Muscle layer of colon (tissue), 2 donors: ENCODE measurements at regions not wholly inside any gene's neighbourhood (a gene's known extent, or its start where the extent isn't known, plus 50 kb on each side); places are given as distances from the start of the nearest gene placed in this dataset.

ENCODE experiments used
- H3K27ac ChIP-seq: one replicate; pipeline ENCODE4 v1.7.0; 2013; ENCODE audit warnings: low read depth, mild to moderate bottlenecking, low read length, moderate library complexity
- H3K27me3 ChIP-seq, 2 donors: one replicate each; pipeline ENCODE4 v1.7.0; 2013; ENCODE audit warnings: low read length in 2 of 2, mild to moderate bottlenecking in 2 of 2; ENCODE audit not compliant: insufficient read depth in 2 of 2, control insufficient read depth in 1 of 2
- H3K36me3 ChIP-seq: one replicate; pipeline ENCODE4 v1.7.0; 2013; ENCODE audit warnings: mild to moderate bottlenecking, low read length; ENCODE audit not compliant: insufficient read depth
- H3K4me1 ChIP-seq: one replicate; pipeline ENCODE4 v1.7.0; 2013; ENCODE audit warnings: mild to moderate bottlenecking, low read length; ENCODE audit not compliant: insufficient read depth
- H3K4me3 ChIP-seq, 2 donors: one replicate each; pipeline ENCODE4 v1.7.0; 2013; ENCODE audit warnings: low read length in 2 of 2, low read depth in 1 of 2, mild to moderate bottlenecking in 1 of 2, moderate library complexity in 1 of 2
- H3K9ac ChIP-seq: one replicate; pipeline ENCODE4 v1.7.0; 2013; ENCODE audit warnings: low read length
- H3K9me3 ChIP-seq: one replicate; pipeline ENCODE4 v1.7.0; 2013; ENCODE audit warnings: mild to moderate bottlenecking, low read length
- donor health status: abdominal sarcoma.
- donor health status: Adenocarcinoma of cecum.

GRCh38 chr12:89181271-89181920 lies 170.9 kb downstream of the DUSP6 start:
- H3K9me3 ChIP-seq, result no peaks in the 10 kb centered on the region
- peaks cover 10% of the 10 kb centered on the region for H3K4me1 ChIP-seq
- H3K36me3 ChIP-seq, result no peaks in the 10 kb centered on the region
- H3K27ac ChIP-seq, result no peak overlapping the region
- no peaks in the 10 kb centered on the region for H3K27me3 ChIP-seq
- no peak overlapping the region for H3K9ac ChIP-seq
- no peak overlapping the region for H3K4me3 ChIP-seq

- Histone ChIP-seq H3K9me3 (no peaks in the 10 kb centered on the region), H3K27me3 (no peaks in the 10 kb centered on the region), H3K9ac (no peak overlapping the region), H3K4me3 (no peak overlapping the region), H3K27ac (peak overlapping the region; percentile 34), H3K36me3 (no peaks in the 10 kb centered on the region), H3K4me1 (peaks cover 10% of the 10 kb centered on the region)
Measured at GRCh38 chr12:89180496-89180895, 171.8 kb downstream of the DUSP6 start.

DNA sequence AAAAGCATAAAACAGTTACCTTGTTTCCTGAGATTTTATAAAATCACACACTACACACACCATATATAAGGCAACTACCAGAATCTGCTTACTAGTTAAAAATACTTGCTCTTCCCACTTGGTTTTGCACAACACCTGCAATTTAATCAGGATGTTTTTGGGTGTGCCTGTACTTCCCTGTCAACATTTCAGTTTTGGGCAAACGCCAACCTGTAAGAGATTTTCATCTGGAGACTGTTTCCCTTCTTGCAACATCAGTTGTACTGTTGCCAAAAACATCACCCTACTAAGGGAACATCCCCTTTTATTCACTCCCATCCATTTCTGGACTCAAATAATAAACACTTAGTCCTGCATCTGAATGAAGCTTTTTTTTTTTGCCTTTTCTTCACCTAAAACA lies 172.3 kb downstream of the DUSP6 start:
- no peak overlapping the region for H3K27ac ChIP-seq
- no peaks in the 10 kb centered on the region for H3K27me3 ChIP-seq
- H3K4me1 ChIP-seq, result peaks cover 10% of the 10 kb centered on the region
- no peaks in the 10 kb centered on the region for H3K36me3 ChIP-seq
- no peaks in the 10 kb centered on the region for H3K9me3 ChIP-seq
- no peak overlapping the region for H3K9ac ChIP-seq
- no peak overlapping the region for H3K4me3 ChIP-seq

- no peak overlapping the region for H3K27ac ChIP-seq
- H3K27me3 ChIP-seq, result no peaks in the 10 kb centered on the region
- H3K9me3 ChIP-seq, result no peaks in the 10 kb centered on the region
- peaks cover 10% of the 10 kb centered on the region for H3K4me1 ChIP-seq
- H3K4me3 ChIP-seq, result no peak overlapping the region
- H3K9ac ChIP-seq, result no peak overlapping the region
- no peaks in the 10 kb centered on the region for H3K36me3 ChIP-seq
Measured at GRCh38 chr12:89179245-89179644, 173.1 kb downstream of the DUSP6 start.

DNA sequence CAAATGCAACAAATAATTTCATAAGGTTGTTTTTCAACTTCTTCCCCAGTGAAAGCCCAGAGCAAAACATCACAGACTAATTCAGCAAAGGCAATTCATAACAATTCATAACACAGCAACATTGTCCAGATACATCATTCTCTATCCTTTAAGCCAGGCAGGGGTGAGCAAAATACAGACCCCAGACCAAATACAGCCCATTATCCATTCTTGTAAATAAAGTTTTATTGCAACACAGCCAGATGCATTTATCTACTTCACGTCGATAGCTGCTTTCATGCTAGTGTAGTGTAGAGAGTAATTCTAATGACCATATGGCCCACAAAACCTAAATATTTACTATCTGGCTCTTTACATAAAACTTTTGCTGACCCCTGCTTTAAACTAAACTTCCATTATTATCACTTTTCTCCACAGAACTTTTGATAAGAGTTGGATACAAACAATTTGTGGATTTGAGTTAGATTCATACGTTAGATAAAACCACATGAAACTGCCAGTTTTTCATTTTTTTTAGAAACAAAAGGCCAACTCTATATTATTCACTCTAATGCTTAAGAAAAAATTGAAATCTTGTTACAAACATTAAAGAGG lies 174.4 kb downstream of the DUSP6 start:
- no peak overlapping the region for H3K9ac ChIP-seq
- no peaks in the 10 kb centered on the region for H3K9me3 ChIP-seq
- H3K36me3 ChIP-seq, result no peaks in the 10 kb centered on the region
- H3K4me3 ChIP-seq, result no peak overlapping the region
- no peak overlapping the region for H3K27ac ChIP-seq
- peaks cover 10% of the 10 kb centered on the region for H3K4me1 ChIP-seq
- H3K27me3 ChIP-seq, result no peaks in the 10 kb centered on the region

- peaks cover 9% of the 10 kb centered on the region for H3K4me1 ChIP-seq
- H3K27me3 ChIP-seq, result no peaks in the 10 kb centered on the region
- no peak overlapping the region for H3K9ac ChIP-seq
- H3K4me3 ChIP-seq, result no peak overlapping the region
- no peak overlapping the region for H3K27ac ChIP-seq
- no peaks in the 10 kb centered on the region for H3K36me3 ChIP-seq
- H3K9me3 ChIP-seq, result no peaks in the 10 kb centered on the region
Measured at GRCh38 chr12:89176676-89177075, 175.6 kb downstream of the DUSP6 start.

DNA sequence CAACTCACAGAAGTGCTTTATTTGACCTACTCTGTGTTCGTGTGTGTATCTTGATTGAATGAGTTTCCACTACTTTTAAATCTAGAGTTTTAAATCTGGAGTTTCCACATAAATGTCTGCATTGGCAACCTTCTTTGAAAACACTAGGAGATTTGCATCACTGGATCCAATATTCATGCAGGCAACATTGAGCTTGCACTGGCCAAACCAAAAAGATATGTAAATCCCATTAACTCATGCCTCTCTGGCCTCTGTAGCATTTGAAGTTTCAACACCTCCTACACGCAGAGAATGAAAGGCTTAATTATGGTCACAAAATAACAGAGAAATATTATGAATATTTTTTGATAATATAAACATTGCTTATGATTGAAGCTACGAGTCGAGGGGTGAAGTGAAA lies 178.6 kb downstream of the DUSP6 start:
- Histone ChIP-seq H3K9ac (no peak overlapping the region), H3K4me1 (peaks cover 1% of the 10 kb centered on the region), H3K27me3 (no peaks in the 10 kb centered on the region), H3K27ac (no peak overlapping the region), H3K4me3 (no peak overlapping the region), H3K36me3 (no peaks in the 10 kb centered on the region), H3K9me3 (no peaks in the 10 kb centered on the region)

GRCh38 chr12:89173096-89173495 lies 179.2 kb downstream of the DUSP6 start:
- Histone ChIP-seq H3K4me1 (peaks cover 7% of the 10 kb centered on the region), H3K4me3 (no peak overlapping the region), H3K9ac (no peak overlapping the region), H3K9me3 (no peaks in the 10 kb centered on the region), H3K27me3 (no peaks in the 10 kb centered on the region), H3K27ac (no peak overlapping the region), H3K36me3 (no peaks in the 10 kb centered on the region)

DNA sequence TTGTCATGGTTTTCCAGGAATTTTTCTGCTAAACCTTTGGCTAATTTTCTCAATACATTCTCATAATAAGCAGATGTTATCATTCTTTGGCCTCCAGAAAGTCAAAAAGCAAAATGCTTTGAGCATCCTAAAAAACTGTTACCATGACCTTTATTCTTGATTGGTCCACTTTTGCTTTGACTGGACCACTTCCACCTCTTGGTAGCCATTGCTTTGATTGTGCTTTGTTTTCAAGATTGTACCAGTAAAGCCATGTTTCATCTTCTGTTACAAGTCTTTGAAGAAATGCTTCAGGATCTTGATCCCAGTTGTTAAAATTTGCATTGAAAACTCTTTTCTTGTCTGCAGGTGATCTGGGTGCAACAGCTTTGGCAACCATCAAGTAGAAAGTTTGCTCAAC lies 180.1 kb downstream of the DUSP6 start:
- Histone ChIP-seq H3K9ac (no peak overlapping the region), H3K36me3 (no peaks in the 10 kb centered on the region), H3K4me3 (no peak overlapping the region), H3K4me1 (peaks cover 10% of the 10 kb centered on the region), H3K9me3 (no peaks in the 10 kb centered on the region), H3K27ac (no peak overlapping the region), H3K27me3 (no peaks in the 10 kb centered on the region)

GRCh38 chr12:89169321-89169720 lies 183.0 kb downstream of the DUSP6 start:
- H3K27me3 ChIP-seq, result no peaks in the 10 kb centered on the region
- H3K36me3 ChIP-seq, result no peaks in the 10 kb centered on the region
- no peak overlapping the region for H3K4me3 ChIP-seq
- H3K9ac ChIP-seq, result no peak overlapping the region
- peaks cover 29% of the 10 kb centered on the region for H3K4me1 ChIP-seq
- H3K9me3 ChIP-seq, result no peaks in the 10 kb centered on the region
- H3K27ac ChIP-seq, result no peak overlapping the region

GRCh38 chr12:89167986-89168385 lies 184.3 kb downstream of the DUSP6 start:
- Histone ChIP-seq H3K27ac (no peak overlapping the region), H3K9me3 (no peaks in the 10 kb centered on the region), H3K4me1 (peaks cover 42% of the 10 kb centered on the region), H3K4me3 (no peak overlapping the region), H3K9ac (no peak overlapping the region), H3K36me3 (no peaks in the 10 kb centered on the region), H3K27me3 (no peaks in the 10 kb centered on the region)

DNA sequence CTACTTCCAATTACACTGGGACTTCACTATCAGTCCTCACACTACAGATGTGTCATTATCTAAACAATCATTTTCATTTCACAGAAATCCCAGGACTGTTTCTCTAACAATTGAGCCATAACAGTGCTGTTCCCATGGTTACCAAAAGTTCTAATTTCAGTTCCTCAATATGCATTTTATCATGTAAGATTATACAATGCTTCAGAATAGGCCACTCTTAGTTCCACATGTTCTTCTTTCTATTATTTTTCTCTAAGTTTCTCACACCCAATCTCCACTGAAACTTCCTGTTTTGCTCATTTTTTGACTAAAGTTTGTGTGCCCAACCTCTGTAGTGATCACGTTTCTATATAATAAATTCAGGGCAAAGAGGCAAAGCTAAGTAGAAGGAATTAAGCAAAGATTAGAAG lies 185.8 kb downstream of the DUSP6 start:
- Histone ChIP-seq H3K4me3 (no peak overlapping the region), H3K9ac (no peak overlapping the region), H3K27me3 (no peaks in the 10 kb centered on the region), H3K27ac (peak overlapping the region; percentile 49), H3K9me3 (no peaks in the 10 kb centered on the region), H3K4me1 (peaks cover 54% of the 10 kb centered on the region), H3K36me3 (no peaks in the 10 kb centered on the region)
